ENCODE measurements at regions not wholly inside any gene's neighbourhood (a gene's known extent, or its start where the extent isn't known, plus 50 kb on each side); places are given as distances from the start of the nearest gene placed in this dataset.

DNA sequence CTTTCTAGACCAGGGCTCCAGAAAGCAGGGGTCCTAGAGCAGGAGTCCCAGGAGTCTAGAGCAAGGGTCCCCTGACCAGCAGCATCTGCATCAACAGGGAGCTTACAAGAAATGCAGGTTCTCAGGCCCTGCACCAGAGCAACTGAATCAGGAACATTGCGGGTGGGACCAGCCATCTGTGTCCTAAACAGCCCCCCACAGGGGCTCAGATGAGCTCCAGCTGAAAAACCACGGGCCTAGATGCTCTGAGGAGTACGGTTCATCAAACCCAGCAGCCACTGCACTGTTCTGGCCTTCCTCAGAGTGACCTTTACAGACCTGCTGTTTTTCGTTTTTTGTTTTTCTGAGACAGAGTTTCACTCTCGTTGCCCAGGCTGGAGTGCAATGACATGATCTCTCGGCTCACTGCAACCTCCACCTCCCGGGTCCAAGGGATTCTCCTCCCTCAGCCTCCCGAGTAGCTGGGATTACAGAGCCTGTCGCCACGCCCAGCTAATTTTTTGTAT, 438.2 kb downstream of the SOX9 start:
- DNase-seq (no peak), ATAC-seq (ENCODE audit: poor library complexity) (no peak)
- POLR2A ChIA-PET = no interaction called here
- H3K4me3 Mint-ChIP-seq = no peak overlapping the region
- TF ChIP-seq, protein P1, sequence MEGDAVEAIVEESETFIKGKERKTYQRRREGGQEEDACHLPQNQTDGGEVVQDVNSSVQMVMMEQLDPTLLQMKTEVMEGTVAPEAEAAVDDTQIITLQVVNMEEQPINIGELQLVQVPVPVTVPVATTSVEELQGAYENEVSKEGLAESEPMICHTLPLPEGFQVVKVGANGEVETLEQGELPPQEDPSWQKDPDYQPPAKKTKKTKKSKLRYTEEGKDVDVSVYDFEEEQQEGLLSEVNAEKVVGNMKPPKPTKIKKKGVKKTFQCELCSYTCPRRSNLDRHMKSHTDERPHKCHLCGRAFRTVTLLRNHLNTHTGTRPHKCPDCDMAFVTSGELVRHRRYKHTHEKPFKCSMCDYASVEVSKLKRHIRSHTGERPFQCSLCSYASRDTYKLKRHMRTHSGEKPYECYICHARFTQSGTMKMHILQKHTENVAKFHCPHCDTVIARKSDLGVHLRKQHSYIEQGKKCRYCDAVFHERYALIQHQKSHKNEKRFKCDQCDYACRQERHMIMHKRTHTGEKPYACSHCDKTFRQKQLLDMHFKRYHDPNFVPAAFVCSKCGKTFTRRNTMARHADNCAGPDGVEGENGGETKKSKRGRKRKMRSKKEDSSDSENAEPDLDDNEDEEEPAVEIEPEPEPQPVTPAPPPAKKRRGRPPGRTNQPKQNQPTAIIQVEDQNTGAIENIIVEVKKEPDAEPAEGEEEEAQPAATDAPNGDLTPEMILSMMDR (IDR thresholded peaks at IDR 0.05) = no peak
- Histone ChIP-seq H3K36me3 (ENCODE audit: insufficient read depth, low read length) (no peaks in the 10 kb centered on the region), H3K27ac (ENCODE audit: low read depth in 1 of 2, low read length in 2 of 2) (no peak overlapping the region), H3K4me1 (ENCODE audit: insufficient read depth, low read length) (peaks cover 3% of the 10 kb centered on the region), H3K9me3 (ENCODE audit: control insufficient read depth in 1 of 2, insufficient read depth in 1 of 2, low read length in 2 of 2) (no peaks in the 10 kb centered on the region), H3K4me3 (ENCODE audit: low read length) (no peak overlapping the region), H3K27me3 (ENCODE audit: control insufficient read depth in 1 of 2, insufficient read depth in 2 of 2, low read length in 2 of 2) (no peaks in the 10 kb centered on the region)
- intact Hi-C loops (cut with DNase I, micrococcal nuclease) = no loop called here
- H3K27ac Mint-ChIP-seq = no peak overlapping the region
- CTCF ChIA-PET = interaction anchor here (1.3 to 1.5 kb wide), 2 partner anchors 168 to 811 kb away, joined by 4 to 5 read pairs; no protein-coding TSS in a partner anchor
- H3K36me3 Mint-ChIP-seq (ENCODE audit: low read depth) = no peaks in the 10 kb centered on the region
- H3K9me3 Mint-ChIP-seq = no peaks in the 10 kb centered on the region
- H3K4me1 Mint-ChIP-seq (ENCODE audit: low read depth) = no peaks in the 10 kb centered on the region
- no peaks in the 10 kb centered on the region for H3K27me3 Mint-ChIP-seq

DNA sequence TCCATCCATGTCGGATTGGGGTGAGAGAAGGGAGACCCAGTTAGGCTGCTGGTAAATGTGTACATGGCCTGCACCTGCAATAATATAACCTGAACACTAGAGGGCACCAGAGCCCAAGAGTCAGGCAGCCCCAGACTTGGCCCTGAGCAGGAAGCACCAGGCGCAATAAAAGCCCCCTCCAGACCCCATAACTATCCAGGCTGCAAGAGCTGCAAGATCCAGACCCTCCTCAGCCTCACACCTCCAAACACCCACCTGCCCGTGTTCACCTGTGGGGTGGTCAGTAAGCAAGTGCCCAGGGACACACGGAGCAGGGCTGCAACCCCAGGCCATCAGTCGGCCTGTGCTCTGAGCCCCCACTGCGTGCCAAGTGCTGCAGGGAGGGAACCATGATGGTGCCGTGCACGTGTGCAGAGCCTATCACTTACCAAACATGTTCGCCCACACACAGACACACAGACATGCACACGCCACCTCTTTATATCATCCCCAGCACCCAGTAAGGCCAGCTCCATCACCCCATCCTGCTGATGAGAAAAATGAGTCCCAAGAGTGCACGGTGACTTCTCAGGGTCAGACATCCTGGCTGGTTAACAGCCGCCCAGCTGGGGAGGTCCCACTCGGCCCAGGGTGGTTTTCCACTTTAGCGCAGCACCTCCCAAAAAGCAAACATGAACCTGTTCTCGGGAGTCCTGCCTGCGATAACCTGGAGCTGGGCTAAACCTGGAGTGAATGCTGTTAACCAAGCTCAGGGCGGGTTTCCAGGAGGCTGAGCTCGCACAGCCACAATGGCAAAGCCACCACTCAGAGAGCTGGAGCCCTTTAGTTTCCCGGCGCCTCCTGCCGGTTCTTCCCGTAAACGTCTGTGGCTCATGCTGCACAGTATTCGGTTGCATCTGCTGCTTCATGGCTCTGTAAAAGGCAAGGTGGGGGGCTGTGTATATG, 439.8 kb downstream of the SOX9 start:
- Histone ChIP-seq H3K4me3 (ENCODE audit: low read length) (no peak overlapping the region), H3K36me3 (ENCODE audit: insufficient read depth, low read length) (no peaks in the 10 kb centered on the region), H3K9me3 (ENCODE audit: control insufficient read depth in 1 of 2, insufficient read depth in 1 of 2, low read length in 2 of 2) (no peaks in the 10 kb centered on the region), H3K4me1 (ENCODE audit: insufficient read depth, low read length) (peaks cover 3% of the 10 kb centered on the region), H3K27ac (ENCODE audit: low read depth in 1 of 2, low read length in 2 of 2) (no peak overlapping the region), H3K27me3 (ENCODE audit: control insufficient read depth in 1 of 2, insufficient read depth in 2 of 2, low read length in 2 of 2) (no peaks in the 10 kb centered on the region)
- intact Hi-C loops (cut with DNase I, micrococcal nuclease) = loop anchor here (1.0 to 5.0 kb wide), 5 partner anchors 166 to 810 kb away; no protein-coding TSS in a partner anchor
- no peak overlapping the region for H3K27ac Mint-ChIP-seq
- peak; percentile 76 for ATAC-seq (ENCODE audit: poor library complexity)
- POLR2A ChIA-PET = no interaction called here
- H3K27me3 Mint-ChIP-seq = no peaks in the 10 kb centered on the region
- no peaks in the 10 kb centered on the region for H3K36me3 Mint-ChIP-seq (ENCODE audit: low read depth)
- no peak overlapping the region for H3K4me3 Mint-ChIP-seq
- H3K4me1 Mint-ChIP-seq (ENCODE audit: low read depth) = no peaks in the 10 kb centered on the region
- DNase-seq = peak in 13 of 14 experiments; percentile 18 to 74 (median 26)
- H3K9me3 Mint-ChIP-seq = no peaks in the 10 kb centered on the region
- TF ChIP-seq, protein P1 (IDR thresholded peaks at IDR 0.05) = peak; percentile 93
- CTCF ChIA-PET = interaction anchor here (1.3 to 1.5 kb wide), 2 partner anchors 167 to 809 kb away, joined by 4 to 5 read pairs; no protein-coding TSS in a partner anchor

DNA sequence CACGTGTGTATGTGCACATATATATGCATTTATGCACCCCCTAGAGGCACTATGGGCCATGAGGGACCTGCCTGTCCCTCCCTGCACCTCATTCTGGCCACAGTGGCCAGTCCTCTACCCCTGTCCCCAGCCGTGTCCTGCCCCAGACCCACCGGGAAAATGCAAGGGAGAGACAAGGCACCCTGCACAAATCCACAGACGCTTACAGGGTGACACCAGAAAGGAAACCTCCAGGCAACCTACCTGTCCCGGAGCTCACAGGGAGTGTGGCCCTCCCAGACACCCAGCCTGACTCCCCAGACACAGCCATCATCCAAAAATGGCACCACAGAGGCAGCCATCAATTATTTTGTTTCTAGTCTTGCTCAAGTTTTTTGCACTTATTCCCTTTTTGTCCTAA, 440.4 kb downstream of the SOX9 start:
- no peaks in the 10 kb centered on the region for H3K4me1 Mint-ChIP-seq (ENCODE audit: low read depth)
- TF ChIP-seq, protein P1 (IDR thresholded peaks at IDR 0.05) = no peak
- no peaks in the 10 kb centered on the region for H3K36me3 Mint-ChIP-seq (ENCODE audit: low read depth)
- H3K27ac Mint-ChIP-seq = no peak overlapping the region
- ChIA-PET POLR2A (no interaction called here), CTCF (no interaction called here)
- no peak for DNase-seq
- Histone ChIP-seq H3K36me3 (ENCODE audit: insufficient read depth, low read length) (no peaks in the 10 kb centered on the region), H3K27ac (ENCODE audit: low read depth in 1 of 2, low read length in 2 of 2) (no peak overlapping the region), H3K4me3 (ENCODE audit: low read length) (no peak overlapping the region), H3K27me3 (ENCODE audit: control insufficient read depth in 1 of 2, insufficient read depth in 2 of 2, low read length in 2 of 2) (no peaks in the 10 kb centered on the region), H3K9me3 (ENCODE audit: control insufficient read depth in 1 of 2, insufficient read depth in 1 of 2, low read length in 2 of 2) (no peaks in the 10 kb centered on the region), H3K4me1 (ENCODE audit: insufficient read depth, low read length) (peaks cover 3% of the 10 kb centered on the region)
- intact Hi-C loops (cut with DNase I, micrococcal nuclease) = loop anchor here (2.0 to 5.0 kb wide), 4 partner anchors 166 to 810 kb away; no protein-coding TSS in a partner anchor
- ATAC-seq (ENCODE audit: poor library complexity) = no peak
- no peaks in the 10 kb centered on the region for H3K27me3 Mint-ChIP-seq
- no peaks in the 10 kb centered on the region for H3K9me3 Mint-ChIP-seq
- H3K4me3 Mint-ChIP-seq = no peak overlapping the region

All from CD4-positive, alpha-beta T cell (primary cell).